GM18508 (cell line): ENCODE measurements at regions not wholly inside any gene's neighbourhood (a gene's known extent, or its start where the extent isn't known, plus 50 kb on each side); places are given as distances from the start of the nearest gene placed in this dataset.
"Not testable (repeated sequence)": the region's sequence is repeated elsewhere in the genome, so short reads cannot be mapped to it uniquely, and the experiment has no call there.

Source experiments
- ATAC-seq: cut with Tn5 transposase; IDR thresholded peaks from one replicate; pipeline ENCODE4 v1.9.1; 2021; ENCODE audit warnings: moderate number of reproducible peaks; ENCODE audit not compliant: insufficient read depth, unreplicated experiment

GRCh38 chr3:118671192-118671591, 363.5 kb downstream of the IGSF11 start:
- ATAC-seq: no peak

DNA sequence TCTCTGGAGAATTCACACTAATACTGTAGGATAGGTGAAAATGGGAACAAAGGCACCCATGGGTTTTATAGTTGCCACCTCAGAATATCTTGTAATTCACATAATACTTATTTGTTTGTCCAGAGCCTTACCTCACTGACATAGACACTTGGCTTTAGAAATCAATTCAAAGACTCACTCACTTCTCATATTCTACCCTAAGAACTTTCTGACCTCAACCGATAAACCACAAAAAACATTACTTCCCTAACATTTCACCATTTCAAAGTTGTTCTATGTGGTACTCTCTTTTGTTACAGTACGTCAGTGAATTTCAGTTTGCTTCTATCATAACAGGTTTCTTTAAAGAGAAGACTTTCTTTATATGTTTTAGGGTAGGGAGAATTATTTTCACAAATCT, 359.3 kb downstream of the IGSF11 start:
- ATAC-seq: no peak

DNA sequence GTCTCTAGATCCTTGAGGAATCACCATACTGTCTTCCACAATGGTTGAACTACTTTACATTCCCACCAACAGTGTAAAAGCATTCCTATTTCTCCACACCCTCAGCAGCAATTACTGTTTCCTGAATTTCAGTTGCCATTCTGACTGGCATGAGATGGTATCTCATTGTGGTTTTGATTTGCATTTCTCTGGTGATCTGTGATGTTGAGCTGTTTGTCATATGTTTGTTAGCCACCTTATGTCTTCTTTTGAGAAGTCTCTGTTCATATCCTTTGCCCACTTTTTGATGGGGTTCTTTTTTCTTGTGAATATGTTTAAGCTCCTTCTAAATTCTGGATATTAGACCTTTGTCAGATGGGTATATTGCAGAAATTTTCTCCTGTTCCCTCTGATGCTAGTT, 356.0 kb downstream of the IGSF11 start:
- not testable (repeated sequence) for ATAC-seq

DNA sequence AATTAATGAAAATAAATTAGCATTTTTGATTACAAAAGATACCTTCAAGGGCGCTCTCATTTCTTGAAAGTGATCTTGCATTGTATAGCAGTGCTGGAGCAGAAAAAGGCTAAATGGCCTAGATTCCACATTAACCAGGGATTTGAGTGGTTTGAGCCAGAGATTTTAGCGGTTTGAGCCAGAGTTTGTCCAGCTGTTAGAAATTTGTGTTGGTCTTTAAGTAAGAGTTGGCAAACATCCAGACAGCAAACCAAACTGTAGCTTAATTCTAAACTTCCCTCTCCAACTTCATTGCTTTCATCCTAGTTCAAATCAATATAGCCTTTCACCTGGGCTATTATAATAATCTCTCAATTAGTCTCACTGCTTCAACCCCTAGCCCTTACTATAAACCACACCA, 351.7 kb downstream of the IGSF11 start:
- no peak for ATAC-seq

- no peak for ATAC-seq
Observed at GRCh38 chr3:118683636-118684035, 351.0 kb downstream of the IGSF11 start.

DNA sequence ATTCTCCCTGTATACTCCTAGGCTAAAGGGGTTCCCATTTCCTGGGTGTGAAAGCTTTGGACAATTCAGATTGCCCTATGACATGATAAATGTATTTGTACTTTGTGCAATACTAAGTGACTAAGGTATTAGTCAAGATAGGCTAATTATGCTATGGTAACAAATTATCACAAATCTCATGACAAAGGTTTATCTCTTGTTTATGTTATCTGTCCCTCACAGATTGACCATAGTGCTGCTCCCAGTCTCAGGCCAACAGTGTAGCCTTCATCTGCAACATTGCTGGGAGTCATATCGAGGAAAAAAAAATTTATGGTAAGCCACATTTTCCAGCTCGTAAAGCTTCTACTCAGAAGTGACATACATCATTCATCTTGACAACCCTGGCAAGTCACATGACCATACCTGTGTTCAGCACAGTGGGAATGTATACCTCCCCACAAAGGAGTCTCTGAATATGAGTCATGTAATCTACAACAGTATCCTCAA, 346.2 kb downstream of the IGSF11 start:
- ATAC-seq: no peak

GRCh38 chr3:118692416-118692815, 342.2 kb downstream of the IGSF11 start:
- no peak for ATAC-seq

DNA sequence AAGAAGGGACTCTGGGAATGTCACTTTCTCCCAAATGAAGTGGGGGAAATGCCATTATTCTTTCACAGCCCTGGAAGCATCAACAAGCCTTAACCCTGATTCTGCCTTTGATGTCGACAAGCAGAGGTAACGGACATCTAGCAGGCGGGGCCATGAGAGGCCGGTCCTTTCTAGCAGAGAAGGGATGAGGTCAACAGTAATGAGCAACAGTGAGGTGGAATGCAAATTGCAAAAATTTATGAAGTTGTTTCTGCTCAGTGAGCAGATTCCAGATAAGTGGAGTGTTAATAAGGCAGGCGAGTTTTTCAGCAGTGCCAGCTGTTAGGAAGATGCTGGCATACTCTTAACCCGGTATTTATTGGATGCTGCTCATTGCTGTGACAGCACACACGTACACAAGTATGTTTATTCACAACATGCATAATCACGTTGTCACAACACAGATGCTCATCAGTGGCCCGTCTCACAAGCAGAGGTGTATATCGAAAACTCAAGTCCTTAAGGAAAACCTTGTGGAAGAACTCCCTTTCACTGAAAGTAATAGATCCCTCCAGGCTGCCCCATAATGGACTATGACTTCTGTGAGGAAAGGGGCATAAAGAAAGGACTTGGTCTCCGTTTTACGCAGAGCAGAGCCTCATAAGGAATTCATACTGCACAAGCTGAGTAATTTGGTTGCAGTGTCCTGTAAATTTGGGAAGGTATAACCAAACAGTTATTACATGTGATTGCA, 329.0 kb downstream of the IGSF11 start:
- no peak for ATAC-seq

DNA sequence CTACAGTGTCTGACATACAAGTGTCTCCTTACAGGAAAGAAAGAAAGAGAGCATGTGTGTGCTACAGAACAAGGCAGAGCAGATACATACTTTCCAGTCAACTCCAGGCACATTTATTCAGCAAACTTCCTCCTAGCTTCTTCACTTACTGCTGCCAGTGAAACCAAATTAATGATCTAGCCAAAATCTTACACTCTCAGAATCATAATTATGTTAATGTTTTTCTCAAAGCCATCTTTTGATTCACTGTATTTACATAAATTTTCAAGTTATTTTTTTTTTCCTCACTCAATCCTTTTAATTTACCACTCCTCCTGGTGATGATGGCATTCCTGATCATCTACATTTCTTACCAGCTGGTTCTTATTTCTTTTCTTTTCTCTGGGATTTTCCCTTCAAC, 326.7 kb downstream of the IGSF11 start:
- no peak for ATAC-seq

DNA sequence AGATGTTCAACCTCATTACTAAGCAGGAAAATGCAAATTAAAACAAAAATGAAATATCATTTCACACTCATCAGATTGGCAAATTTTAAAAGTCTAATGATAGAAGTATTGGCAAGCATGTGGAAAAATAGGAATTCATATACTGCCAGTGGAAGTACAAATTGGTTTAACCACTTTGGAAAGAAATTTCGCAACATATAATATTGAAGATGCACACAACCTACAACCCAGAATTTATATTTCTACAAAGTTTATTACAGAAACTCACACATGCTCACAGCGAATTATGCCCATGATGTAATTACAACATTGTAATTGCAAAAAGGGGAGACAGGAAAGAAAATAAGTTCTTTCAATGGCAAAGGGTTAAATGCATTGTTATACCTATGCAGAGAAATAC, 324.1 kb downstream of the IGSF11 start:
- no peak for ATAC-seq

- no peak for ATAC-seq
Observed at GRCh38 chr3:118713502-118714207, 321.0 kb downstream of the IGSF11 start.

DNA sequence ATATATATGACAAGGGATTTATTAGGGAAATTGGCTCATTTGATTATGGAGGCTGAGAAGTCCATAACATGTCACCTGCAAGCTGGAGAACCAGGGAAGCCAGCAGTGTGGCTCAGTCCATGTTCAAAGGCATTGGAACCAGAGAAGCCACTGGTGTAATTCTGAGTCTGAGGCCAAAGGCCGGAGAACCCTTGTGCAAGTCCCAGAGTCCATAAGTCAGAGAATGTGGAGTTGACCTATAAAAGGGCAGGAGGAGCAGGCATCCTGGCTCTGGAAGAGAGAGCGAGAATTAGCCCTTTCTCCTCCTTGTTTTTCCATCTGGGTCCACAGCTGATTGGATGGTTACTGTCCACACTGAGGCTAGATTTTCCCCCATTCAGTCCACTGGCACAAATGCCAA, 319.8 kb downstream of the IGSF11 start:
- no peak for ATAC-seq

GRCh38 chr3:118729546-118729945, 305.1 kb downstream of the IGSF11 start:
- ATAC-seq: no peak

GRCh38 chr3:118734664-118735063, 300.0 kb downstream of the IGSF11 start:
- ATAC-seq: no peak

GRCh38 chr3:118736107-118736506, 298.5 kb downstream of the IGSF11 start:
- no peak for ATAC-seq

DNA sequence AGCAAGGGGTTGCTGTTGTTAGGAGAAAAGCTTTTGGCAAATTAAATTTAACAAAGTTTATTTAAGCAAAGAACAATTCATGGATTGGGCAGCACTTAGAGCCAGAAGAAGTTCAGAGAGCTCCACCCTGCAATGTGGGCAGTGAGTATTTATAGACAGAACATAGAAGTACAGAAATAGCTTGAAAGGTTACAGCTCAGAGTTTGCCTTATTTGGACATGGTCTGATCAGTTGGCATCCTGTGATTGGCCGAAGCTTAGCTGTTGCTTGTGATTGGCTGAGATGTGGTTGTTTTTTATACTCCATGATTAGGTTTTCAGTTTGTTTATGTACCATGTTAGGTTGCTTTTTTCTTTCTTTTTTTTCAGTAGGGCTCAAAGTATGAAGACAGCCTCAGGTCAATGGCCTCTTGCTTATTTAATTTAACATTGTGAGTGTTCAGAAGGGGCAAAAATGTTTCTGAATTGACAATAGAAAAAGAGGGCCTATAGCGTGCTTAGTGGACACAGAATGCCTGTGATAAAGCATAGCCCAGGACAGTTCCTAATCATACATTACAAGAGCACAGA, 293.8 kb downstream of the IGSF11 start:
- no peak for ATAC-seq

- no peak for ATAC-seq
Observed at GRCh38 chr3:118742760-118743159, 291.9 kb downstream of the IGSF11 start.

DNA sequence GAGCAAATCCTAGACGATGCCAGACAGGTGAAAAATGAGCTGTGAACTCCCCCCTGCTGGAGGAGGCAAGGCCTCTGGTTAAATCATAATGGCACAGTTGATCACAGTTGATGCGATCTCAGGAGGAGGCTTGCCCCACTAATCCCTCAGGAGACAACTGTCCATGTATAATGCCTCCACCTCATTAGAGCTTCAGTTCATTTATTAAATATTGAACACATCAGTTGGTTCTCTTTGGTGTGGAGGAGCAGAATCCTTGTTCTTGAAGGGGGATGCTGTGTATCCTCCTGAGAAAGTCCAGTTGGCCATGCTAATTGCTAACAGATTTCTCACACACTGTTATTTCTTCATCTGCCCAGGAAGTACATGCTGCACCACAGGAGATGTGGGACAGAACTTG, 290.5 kb downstream of the IGSF11 start:
- ATAC-seq: no peak

DNA sequence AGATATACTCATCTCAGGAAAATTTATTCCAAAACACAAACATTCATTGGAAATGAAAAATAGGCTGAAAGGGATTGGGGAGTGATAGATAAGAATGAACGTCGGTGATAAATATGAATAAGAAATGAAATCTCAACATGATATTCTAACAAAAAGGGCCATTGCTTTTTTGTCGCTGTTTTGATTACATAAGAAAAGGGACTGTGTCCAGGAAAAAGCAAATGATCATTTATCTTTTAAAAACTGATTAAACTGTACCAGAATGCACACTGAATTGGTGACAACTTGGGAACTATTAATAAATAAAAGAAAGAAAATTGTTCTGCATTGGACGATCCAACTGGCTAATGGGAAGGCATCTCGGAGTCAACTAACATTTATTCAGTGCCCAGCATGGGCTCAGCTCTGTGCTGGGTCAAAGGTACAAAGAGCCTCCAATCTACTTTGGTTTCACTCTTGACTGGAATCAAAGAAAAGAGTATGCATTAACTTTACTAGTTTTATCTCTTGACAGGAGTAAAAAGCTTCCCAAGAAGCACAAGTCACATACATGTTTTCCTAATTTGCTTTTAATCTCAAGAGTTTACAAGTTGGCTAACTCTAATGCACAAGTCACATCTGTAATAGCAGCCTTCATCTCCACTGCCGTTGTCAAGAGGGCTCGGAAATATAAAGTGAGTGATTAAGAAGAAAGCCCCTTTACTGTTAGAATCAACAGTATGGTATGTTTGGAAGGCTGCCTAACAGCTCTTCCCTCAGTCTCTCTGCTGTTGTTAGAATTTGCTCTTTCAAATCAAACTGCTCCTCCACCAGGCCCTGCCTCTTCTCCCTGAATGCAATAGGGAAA, 280.0 kb downstream of the IGSF11 start:
- ATAC-seq: no peak

DNA sequence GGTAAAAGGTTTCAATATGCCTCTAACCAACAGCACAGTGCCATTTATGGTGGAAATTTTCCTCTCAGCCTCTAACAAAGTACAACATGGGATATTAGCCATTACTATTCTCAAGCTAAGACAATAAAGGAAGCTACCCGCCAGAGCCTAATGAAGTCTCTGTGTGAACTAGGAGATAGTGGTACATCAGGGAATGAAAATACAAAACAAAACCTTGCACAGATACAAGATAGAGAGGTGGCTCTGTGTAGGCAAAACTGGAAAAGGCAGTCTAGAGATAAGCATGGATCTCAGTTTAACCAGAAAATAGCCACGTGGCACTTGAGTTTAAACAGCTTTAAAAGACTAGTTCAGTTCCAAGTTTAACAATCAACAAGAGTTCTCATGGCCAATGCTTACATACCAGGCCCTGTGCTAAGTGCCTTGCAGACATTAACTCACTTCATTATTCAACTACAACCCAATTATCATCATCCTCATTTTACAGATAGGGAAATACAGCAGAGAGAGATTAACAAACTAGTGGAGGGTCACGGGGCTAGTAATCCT, 279.3 kb downstream of the IGSF11 start:
- no peak for ATAC-seq
